Activated CD4-positive, alpha-beta T cell treated with anti-CD3 and anti-CD28 coated beads for 36 hours (primary cell): ENCODE measurements at regions not wholly inside any gene's neighbourhood (a gene's known extent, or its start where the extent isn't known, plus 50 kb on each side); places are given as distances from the start of the nearest gene placed in this dataset.
"Not testable (repeated sequence)": the region's sequence is repeated elsewhere in the genome, so short reads cannot be mapped to it uniquely, and the experiment has no call there.

Experiments
- ATAC-seq: fragments of 200-7000 bp; cut with Tn5 transposase; one replicate; pipeline ENCODE4 v1.10.0; 2021; ENCODE audit warnings: mild to moderate bottlenecking, moderate library complexity
- CTCF ChIA-PET: fragments of 350-600 bp; sonication (Branson Sonifier 250); formaldehyde crosslinking; loops from one replicate; lab custom pipeline; 2021; ENCODE audit warnings: antibody characterized with exemption; lab: Charles Lee
- POLR2A ChIA-PET: fragments of 350-600 bp; sonication (Branson Sonifier 250); formaldehyde crosslinking; loops from one replicate; lab custom pipeline; 2021; ENCODE audit warnings: antibody characterized with exemption, inconsistent platforms; lab: Charles Lee
- DNase-seq: peaks from one replicate; pipeline ENCODE4 v3.0.0-alpha.2; 2020
- H3K27ac Mint-ChIP-seq: one replicate; pipeline ENCODE4 v1.8.0; 2021; ENCODE audit warnings: mixed read lengths
- H3K27me3 Mint-ChIP-seq: one replicate; pipeline ENCODE4 v1.8.0; 2021; ENCODE audit warnings: mixed read lengths
- H3K36me3 Mint-ChIP-seq: one replicate; pipeline ENCODE4 v1.8.0; 2021; ENCODE audit warnings: low read depth, mixed read lengths
- H3K4me1 Mint-ChIP-seq: one replicate; pipeline ENCODE4 v1.8.0; 2021; ENCODE audit warnings: mixed read lengths
- H3K4me3 Mint-ChIP-seq: one replicate; pipeline ENCODE4 v1.8.0; 2021; ENCODE audit warnings: mild to moderate bottlenecking, moderate library complexity, mixed read lengths
- H3K9me3 Mint-ChIP-seq: one replicate; pipeline ENCODE4 v1.8.0; 2021; ENCODE audit warnings: low read depth, mixed read lengths
- intact Hi-C, 2 experiments: fragments of 100-400 bp; cut with DNase I in 1 of 2; cut with micrococcal nuclease in 1 of 2; formaldehyde crosslinking; loops; one replicate each; pipeline versions ENCODE4 v1.14.2 to v1.15.1; 2022 to 2024; cut with DNase I, micrococcal nuclease

- POLR2A ChIA-PET, result no interaction called here
- Mint-ChIP-seq H3K36me3 (no peaks in the 10 kb centered on the region), H3K4me1 (no peaks in the 10 kb centered on the region), H3K9me3 (no peaks in the 10 kb centered on the region), H3K27me3 (peaks cover 2% of the 10 kb centered on the region), H3K27ac (no peak overlapping the region), H3K4me3 (no peak overlapping the region)
- CTCF ChIA-PET, result interaction anchor here (0.7 kb wide), 1 partner anchor 24 kb away, joined by 3 read pairs; no protein-coding TSS in a partner anchor
- DNase-seq (no peak), ATAC-seq (no peak)
- intact Hi-C loops, result no loop called here
These were observed 229.7 kb downstream of the TTC6 start for GRCh38 chr14:37824939-37825712.

- Mint-ChIP-seq H3K36me3 (no peaks in the 10 kb centered on the region), H3K27ac (no peak overlapping the region), H3K27me3 (no peaks in the 10 kb centered on the region), H3K4me1 (no peaks in the 10 kb centered on the region), H3K4me3 (no peak overlapping the region), H3K9me3 (peaks cover 11% of the 10 kb centered on the region)
- no peak for DNase-seq
- no peak for ATAC-seq
- CTCF ChIA-PET, result no interaction called here
- intact Hi-C loops, result no loop called here
- POLR2A ChIA-PET, result no interaction called here
These were observed 231.4 kb downstream of the TTC6 start for GRCh38 chr14:37826869-37827268.

GRCh38 chr14:37830271-37830670, 234.8 kb downstream of the TTC6 start:
- ATAC-seq (no peak), DNase-seq (no peak)
- H3K4me1 Mint-ChIP-seq, result no peaks in the 10 kb centered on the region
- peaks cover 32% of the 10 kb centered on the region for H3K9me3 Mint-ChIP-seq
- no peaks in the 10 kb centered on the region for H3K36me3 Mint-ChIP-seq
- intact Hi-C loops, result no loop called here
- no peak overlapping the region for H3K4me3 Mint-ChIP-seq
- no peaks in the 10 kb centered on the region for H3K27me3 Mint-ChIP-seq
- no peak overlapping the region for H3K27ac Mint-ChIP-seq
- POLR2A ChIA-PET, result no interaction called here
- CTCF ChIA-PET, result no interaction called here

GRCh38 chr14:37834275-37834674, 238.8 kb downstream of the TTC6 start:
- DNase-seq (no peak), ATAC-seq (no peak)
- Mint-ChIP-seq H3K4me3 (no peak overlapping the region), H3K27ac (no peak overlapping the region), H3K36me3 (no peaks in the 10 kb centered on the region), H3K27me3 (no peaks in the 10 kb centered on the region), H3K9me3 (peaks cover 44% of the 10 kb centered on the region), H3K4me1 (no peaks in the 10 kb centered on the region)
- intact Hi-C loops, result no loop called here
- POLR2A ChIA-PET, result no interaction called here
- CTCF ChIA-PET, result no interaction called here

DNA sequence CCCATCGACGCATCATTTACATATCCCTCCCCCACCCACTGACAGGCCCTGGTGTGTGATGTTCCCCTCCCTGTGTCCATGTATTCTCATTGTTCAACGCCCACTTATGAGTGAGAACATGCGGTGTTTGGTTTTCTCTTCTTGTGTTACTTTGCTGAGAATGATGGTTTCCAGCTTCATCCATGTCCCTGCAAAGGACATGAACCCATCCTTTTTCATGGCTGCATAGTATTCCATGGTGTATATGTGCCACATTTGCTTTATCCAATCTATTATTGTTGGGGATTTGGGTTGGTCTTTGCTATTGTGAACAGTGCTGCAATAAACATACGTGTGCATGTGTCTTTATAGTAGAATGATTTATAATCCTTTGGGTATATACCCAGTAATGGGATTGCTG, 243.3 kb downstream of the TTC6 start:
- ATAC-seq, POLR2A ChIA-PET, CTCF ChIA-PET, H3K36me3 Mint-ChIP-seq, intact Hi-C loops, H3K27me3 Mint-ChIP-seq, H3K4me1 Mint-ChIP-seq, H3K4me3 Mint-ChIP-seq, H3K27ac Mint-ChIP-seq, DNase-seq: not testable (repeated sequence)
- H3K9me3 Mint-ChIP-seq, result peaks cover 23% of the 10 kb centered on the region

GRCh38 chr14:37841039-37841438, 245.6 kb downstream of the TTC6 start:
- H3K27me3 Mint-ChIP-seq, H3K4me3 Mint-ChIP-seq: not testable (repeated sequence)

GRCh38 chr14:37842106-37842505, 246.7 kb downstream of the TTC6 start:
- CTCF ChIA-PET, result no interaction called here
- no peak for DNase-seq
- intact Hi-C loops, result no loop called here
- H3K27ac Mint-ChIP-seq, result no peak overlapping the region
- no peak for ATAC-seq
- H3K4me3 Mint-ChIP-seq, result no peak overlapping the region
- H3K27me3 Mint-ChIP-seq, result no peaks in the 10 kb centered on the region
- H3K4me1 Mint-ChIP-seq, result no peaks in the 10 kb centered on the region
- no peaks in the 10 kb centered on the region for H3K36me3 Mint-ChIP-seq
- POLR2A ChIA-PET, result no interaction called here
- H3K9me3 Mint-ChIP-seq, result peaks cover 4% of the 10 kb centered on the region

More at GRCh38 chr14:37841039-37841438, 245.6 kb downstream of the TTC6 start:
- H3K4me1 Mint-ChIP-seq, ATAC-seq, POLR2A ChIA-PET, intact Hi-C loops, DNase-seq, H3K36me3 Mint-ChIP-seq, CTCF ChIA-PET, H3K9me3 Mint-ChIP-seq, H3K27ac Mint-ChIP-seq: not testable (repeated sequence)

- POLR2A ChIA-PET, result no interaction called here
- no peaks in the 10 kb centered on the region for H3K36me3 Mint-ChIP-seq
- ATAC-seq, result no peak
These were observed 248.7 kb downstream of the TTC6 start for GRCh38 chr14:37843954-37844607.

GRCh38 chr14:37844614-37845013, 249.2 kb downstream of the TTC6 start:
- Mint-ChIP-seq H3K36me3 (no peaks in the 10 kb centered on the region), H3K27ac (no peak overlapping the region), H3K4me1 (no peaks in the 10 kb centered on the region), H3K4me3 (no peak overlapping the region), H3K27me3 (no peaks in the 10 kb centered on the region), H3K9me3 (no peaks in the 10 kb centered on the region)
- ATAC-seq (no peak), DNase-seq (no peak)
- ChIA-PET CTCF (no interaction called here), POLR2A (no interaction called here)
- intact Hi-C loops, result no loop called here

More at GRCh38 chr14:37843954-37844607, 248.7 kb downstream of the TTC6 start:
- intact Hi-C loops, result no loop called here
- Mint-ChIP-seq H3K27ac (no peak overlapping the region), H3K9me3 (no peaks in the 10 kb centered on the region), H3K4me3 (no peak overlapping the region), H3K4me1 (no peaks in the 10 kb centered on the region), H3K27me3 (no peaks in the 10 kb centered on the region)
- no peak for DNase-seq
- CTCF ChIA-PET, result no interaction called here

DNA sequence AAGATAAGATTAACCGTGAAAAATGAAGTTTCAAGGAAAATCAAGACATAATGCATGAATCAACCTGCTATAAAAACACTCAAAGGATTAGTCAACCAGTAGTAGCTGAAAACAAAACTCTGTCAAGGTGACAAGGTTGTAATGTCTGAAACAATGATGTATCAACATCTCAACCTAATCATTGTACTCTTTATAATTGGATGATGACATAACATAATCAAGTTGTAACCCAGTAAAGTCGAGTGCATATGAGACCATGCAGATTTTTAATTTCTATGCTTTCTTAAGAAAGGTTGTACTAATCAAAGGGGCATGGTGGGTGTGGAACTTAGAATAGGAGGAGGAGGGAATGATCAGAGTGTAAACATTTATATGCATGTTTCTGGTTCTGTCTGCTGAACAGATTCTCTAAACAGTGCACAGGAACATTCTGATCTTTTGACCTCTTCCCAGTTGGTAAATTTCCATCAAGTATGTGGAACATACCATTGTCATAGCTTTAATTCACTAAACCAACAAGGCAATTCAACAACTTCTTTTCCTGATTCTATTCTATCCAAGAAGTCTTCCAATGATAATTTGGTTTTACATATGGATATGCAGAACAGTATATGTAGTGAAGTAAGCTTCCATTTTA, 253.7 kb downstream of the TTC6 start:
- ChIA-PET POLR2A (no interaction called here), CTCF (interaction anchor here (0.6 kb wide), 1 partner anchor 24 kb away, joined by 3 read pairs; no protein-coding TSS in a partner anchor)
- H3K27me3 Mint-ChIP-seq, result no peaks in the 10 kb centered on the region
- H3K27ac Mint-ChIP-seq, result no peak overlapping the region
- DNase-seq, result no peak
- H3K4me1 Mint-ChIP-seq, result no peaks in the 10 kb centered on the region
- no peaks in the 10 kb centered on the region for H3K9me3 Mint-ChIP-seq
- H3K36me3 Mint-ChIP-seq, result no peaks in the 10 kb centered on the region
- H3K4me3 Mint-ChIP-seq, result no peak overlapping the region
- intact Hi-C loops, result no loop called here
- no peak for ATAC-seq

GRCh38 chr14:37851054-37851453, 255.6 kb downstream of the TTC6 start:
- no peaks in the 10 kb centered on the region for H3K27me3 Mint-ChIP-seq
- H3K27ac Mint-ChIP-seq, result no peak overlapping the region
- CTCF ChIA-PET, result no interaction called here
- DNase-seq (no peak), ATAC-seq (no peak)
- no peaks in the 10 kb centered on the region for H3K9me3 Mint-ChIP-seq
- no peaks in the 10 kb centered on the region for H3K4me1 Mint-ChIP-seq
- POLR2A ChIA-PET, result no interaction called here
- H3K36me3 Mint-ChIP-seq, result no peaks in the 10 kb centered on the region
- intact Hi-C loops, result no loop called here
- no peak overlapping the region for H3K4me3 Mint-ChIP-seq

GRCh38 chr14:37855871-37856270, 260.4 kb downstream of the TTC6 start:
- DNase-seq, result no peak
- CTCF ChIA-PET, result interaction anchor here (0.8 kb wide), 1 partner anchor 10 kb away, joined by 3 read pairs; no protein-coding TSS in a partner anchor

More at GRCh38 chr14:37855871-37856270, 260.4 kb downstream of the TTC6 start:
- no peak overlapping the region for H3K27ac Mint-ChIP-seq
- H3K4me1 Mint-ChIP-seq, result no peaks in the 10 kb centered on the region
- no peaks in the 10 kb centered on the region for H3K36me3 Mint-ChIP-seq
- POLR2A ChIA-PET, result no interaction called here
- intact Hi-C loops, result no loop called here
- H3K9me3 Mint-ChIP-seq, result no peaks in the 10 kb centered on the region
- peaks cover 3% of the 10 kb centered on the region for H3K27me3 Mint-ChIP-seq
- ATAC-seq, result no peak
- no peak overlapping the region for H3K4me3 Mint-ChIP-seq
